BJ (cell line): ENCODE measurements at regions not wholly inside any gene's neighbourhood (a gene's known extent, or its start where the extent isn't known, plus 50 kb on each side); places are given as distances from the start of the nearest gene placed in this dataset.

Source experiments
- CTCF ChIA-PET: fragments of 350-600 bp; formaldehyde crosslinking; extraction: SDS; loops from one replicate; lab custom pipeline; 2021; ENCODE audit warnings: antibody characterized with exemption, inconsistent platforms; lab: Yijun Ruan, JAX
- POLR2A ChIA-PET: fragments of 300-600 bp; sonication (Branson Sonifier 250); formaldehyde crosslinking; extraction: SDS; loops from one replicate; lab custom pipeline; 2021; ENCODE audit warnings: antibody characterized with exemption; lab: Charles Lee
- DNase-seq: peaks from one replicate; pipeline ENCODE4 v3.0.0-alpha.2; 2011; ENCODE audit warnings: low read depth
- H3K27me3 ChIP-seq: 2 replicates; pipeline ENCODE4 v1.6.0; 2011; ENCODE audit warnings: low read length; ENCODE audit not compliant: control insufficient read depth, insufficient read depth
- H3K36me3 ChIP-seq: 2 replicates; pipeline ENCODE4 v1.5.1; 2011; ENCODE audit warnings: low read length; ENCODE audit not compliant: control insufficient read depth, insufficient read depth
- H3K4me3 ChIP-seq: 2 replicates; pipeline ENCODE4 v1.5.1; 2011; ENCODE audit warnings: low read depth, mild to moderate bottlenecking, control low read depth, low read length
- CTCF ChIP-seq: IDR thresholded peaks from 2 replicates; pipeline ENCODE4 v1.5.1; 2011; ENCODE audit warnings: low read depth, mild to moderate bottlenecking, control low read depth, inconsistent platforms, low read length, moderate library complexity; ENCODE audit not compliant: insufficient read depth

- H3K36me3 ChIP-seq = no peaks in the 10 kb centered on the region
- H3K27me3 ChIP-seq = no peaks in the 10 kb centered on the region
- POLR2A ChIA-PET = no interaction called here
- TF ChIP-seq CTCF = no peak
- H3K4me3 ChIP-seq = no peak overlapping the region
- DNase-seq = no peak
- CTCF ChIA-PET = interaction anchor here (0.8 kb wide), 1 partner anchor 9 kb away, joined by 3 read pairs; no protein-coding TSS in a partner anchor
Observed at GRCh38 chr3:139197251-139197650, 146.6 kb upstream of the MRPS22 start.

GRCh38 chr3:139198186-139198585, 145.6 kb upstream of the MRPS22 start:
- POLR2A ChIA-PET = interaction anchor here (0.6 kb wide), 1 partner anchor 495 kb away, joined by 4 read pairs; no protein-coding TSS in a partner anchor
- TF ChIP-seq CTCF = no peak
- DNase-seq = no peak
- Histone ChIP-seq H3K27me3 (no peaks in the 10 kb centered on the region), H3K36me3 (no peaks in the 10 kb centered on the region), H3K4me3 (no peak overlapping the region)
- CTCF ChIA-PET = interaction anchor here (0.8 to 1.2 kb wide), 3 partner anchors 9 to 85 kb away, joined by 3 read pairs; no protein-coding TSS in a partner anchor

DNA sequence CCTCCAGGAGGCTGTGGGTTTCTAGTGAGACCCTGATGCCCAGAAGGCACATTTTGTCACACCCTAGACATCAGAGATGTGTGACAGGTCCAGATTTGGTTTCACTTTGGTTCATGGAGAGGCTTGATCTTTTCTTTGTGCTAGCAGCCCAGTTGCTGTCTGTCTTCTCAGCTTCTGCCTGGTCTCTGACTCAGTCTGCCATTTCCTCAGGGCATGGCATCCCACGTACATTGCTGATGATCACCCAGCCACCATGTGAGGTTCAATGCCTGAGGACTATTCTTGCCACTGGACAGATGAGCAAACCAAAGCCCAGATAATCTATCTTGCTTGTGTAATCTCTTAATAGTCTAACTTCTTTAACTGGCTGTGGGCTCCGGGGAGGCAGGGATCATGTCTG, 144.9 kb upstream of the MRPS22 start:
- H3K27me3 ChIP-seq = no peaks in the 10 kb centered on the region
- ChIA-PET CTCF (interaction anchor here (1.1 to 1.2 kb wide), 2 partner anchors 11 to 86 kb away, joined by 3 read pairs; no protein-coding TSS in a partner anchor), POLR2A (no interaction called here)
- H3K4me3 ChIP-seq = no peak overlapping the region
- H3K36me3 ChIP-seq = no peaks in the 10 kb centered on the region
- TF ChIP-seq CTCF = no peak
- no peak for DNase-seq

- POLR2A ChIA-PET = no interaction called here
- TF ChIP-seq CTCF = no peak
Observed at GRCh38 chr3:139199421-139200010, 144.3 kb upstream of the MRPS22 start.

GRCh38 chr3:139201446-139202225, 142.2 kb upstream of the MRPS22 start:
- TF ChIP-seq CTCF = no peak
- POLR2A ChIA-PET = no interaction called here
- Histone ChIP-seq H3K36me3 (no peaks in the 10 kb centered on the region), H3K4me3 (no peak overlapping the region), H3K27me3 (no peaks in the 10 kb centered on the region)
- no peak for DNase-seq
- CTCF ChIA-PET = interaction anchor here (2.1 kb wide), 1 partner anchor 90 kb away, joined by 11 read pairs; no protein-coding TSS in a partner anchor

More at GRCh38 chr3:139199421-139200010, 144.3 kb upstream of the MRPS22 start:
- no peaks in the 10 kb centered on the region for H3K36me3 ChIP-seq
- CTCF ChIA-PET = no interaction called here
- no peak for DNase-seq
- no peaks in the 10 kb centered on the region for H3K27me3 ChIP-seq
- H3K4me3 ChIP-seq = no peak overlapping the region
